Heart left ventricle (tissue), 13 donors: ENCODE measurements at regions not wholly inside any gene's neighbourhood (a gene's known extent, or its start where the extent isn't known, plus 50 kb on each side); places are given as distances from the start of the nearest gene placed in this dataset.

ENCODE experiments used
- CTCF ChIP-seq, 12 donors: fragments of 200-600 bp; sonication (generic) in 4 of 12; IDR thresholded peaks; one replicate each; pipeline versions ENCODE4 v1.5.0 to v1.8.0; 2018 to 2022; ENCODE audit warnings: antibody characterized with exemption in 12 of 12, mild to moderate bottlenecking in 5 of 12
- POLR2A ChIP-seq, 2 donors: fragments of 450-650 bp; IDR thresholded peaks; one replicate each; pipeline ENCODE4 v1.6.1; 2017; ENCODE audit warnings: antibody characterized with exemption in 2 of 2, mild to moderate bottlenecking in 2 of 2, moderate library complexity in 2 of 2
- donor health status: ischemic (EF 13 %, LVEDD 7.1; RV severe dilation, severe dysfunction).
- donor health status: DM: no; HTN: yes; CAD: no.
- donor health status: DM: no; HTN: no; CAD: no.
- donor health status: ischemic (EF 25% LVEDD 6.9; RV normal size, moderate dysfunction).
- donor health status: ischemic (EF 25% LVEDD 5.7; RV mildly dilated, moderate dysfunction).
- donor health status: ischemic (EF 35%, LVEDD 5.7; RV mildly dilated, moderate dysfunction).
- donor health status: nonischemic (EF 11% LVEDD 7.7; RV severe dilation, severe dysfunction).
- donor health status: DM: yes; HTN: yes; CAD: no.
- donor health status: PGD.
- donor health status: ischemic (EF 29% LVEDD 5.4; RV normal size, mild dysfunction).
- donor health status: nonischemic (EF 23%, LVEDD 6.1; RV moderate dilation, normal function).

- TF ChIP-seq CTCF (IDR thresholded peaks at IDR 0.05) = no peak
- no peak for TF ChIP-seq POLR2A (IDR thresholded peaks at IDR 0.05)
These were observed 151.3 kb upstream of the GJB5 start for GRCh38 chr1:34603594-34603993.
